ENCODE measurements at regions not wholly inside any gene's neighbourhood (a gene's known extent, or its start where the extent isn't known, plus 50 kb on each side); places are given as distances from the start of the nearest gene placed in this dataset.
"Not testable (repeated sequence)": the region's sequence is repeated elsewhere in the genome, so short reads cannot be mapped to it uniquely, and the experiment has no call there.

- no peaks in the 10 kb centered on the region for H3K4me1 ChIP-seq (ENCODE audit: control insufficient read depth in 5 of 5, insufficient read depth in 5 of 5, low read length in 5 of 5)
- no peaks in the 10 kb centered on the region for H3K36me3 ChIP-seq (ENCODE audit: control insufficient read depth in 4 of 4, insufficient read depth in 4 of 4, low read length in 4 of 4)
- TF ChIP-seq CTCF (IDR thresholded peaks at IDR 0.05; ENCODE audit: control extremely low read depth, extremely low read depth): no peak
- 89 to 94% methylated on average over 6 of the region's 6 CpGs for WGBS, 2 donors
- no peaks in the 10 kb centered on the region for H3K27me3 ChIP-seq (ENCODE audit: control insufficient read depth in 3 of 3, insufficient read depth in 3 of 3, low read length in 2 of 3)
- no peaks in the 10 kb centered on the region for H3K9me3 ChIP-seq (ENCODE audit: control insufficient read depth in 4 of 4, insufficient read depth in 3 of 4, low read length in 3 of 4)
- H3K4me3 ChIP-seq: no peak overlapping the region
- ATAC-seq (ENCODE audit: insufficient read depth, low FRiP score) (no peak), DNase-seq (peak in 2 of 3 donors; percentile 13 to 22)
- H3K9ac ChIP-seq (ENCODE audit: insufficient read depth in 1 of 2, low read length in 2 of 2): no peak overlapping the region
- no peak overlapping the region for H3K27ac ChIP-seq (ENCODE audit: low read depth in 1 of 2, low read length in 1 of 2)
Observed at GRCh38 chr7:32648408-32649156, 153.3 kb downstream of the AVL9 start.

- H3K27me3 ChIP-seq (ENCODE audit: control insufficient read depth in 3 of 3, insufficient read depth in 3 of 3, low read length in 2 of 3); H3K4me1 ChIP-seq (ENCODE audit: control insufficient read depth in 5 of 5, insufficient read depth in 5 of 5, low read length in 5 of 5); ATAC-seq (ENCODE audit: insufficient read depth, low FRiP score); H3K9me3 ChIP-seq (ENCODE audit: control insufficient read depth in 4 of 4, insufficient read depth in 3 of 4, low read length in 3 of 4); DNase-seq; H3K4me3 ChIP-seq; H3K27ac ChIP-seq (ENCODE audit: low read depth in 1 of 2, low read length in 1 of 2); H3K9ac ChIP-seq (ENCODE audit: insufficient read depth in 1 of 2, low read length in 2 of 2); H3K36me3 ChIP-seq (ENCODE audit: control insufficient read depth in 4 of 4, insufficient read depth in 4 of 4, low read length in 4 of 4): not testable (repeated sequence)
- 78 to 89% methylated on average over 2 of the region's 2 CpGs for WGBS, 2 donors
Observed at GRCh38 chr7:32645255-32645654, 150.0 kb downstream of the AVL9 start.

- TF ChIP-seq CTCF (IDR thresholded peaks at IDR 0.05; ENCODE audit: control extremely low read depth, extremely low read depth): no peak
- Histone ChIP-seq H3K4me3 (no peak overlapping the region), H3K27ac (ENCODE audit: low read depth in 1 of 2, low read length in 1 of 2) (no peak overlapping the region), H3K9me3 (ENCODE audit: control insufficient read depth in 4 of 4, insufficient read depth in 3 of 4, low read length in 3 of 4) (no peaks in the 10 kb centered on the region), H3K4me1 (ENCODE audit: control insufficient read depth in 5 of 5, insufficient read depth in 5 of 5, low read length in 5 of 5) (no peaks in the 10 kb centered on the region), H3K9ac (ENCODE audit: insufficient read depth in 1 of 2, low read length in 2 of 2) (no peak overlapping the region), H3K27me3 (ENCODE audit: control insufficient read depth in 3 of 3, insufficient read depth in 3 of 3, low read length in 2 of 3) (no peaks in the 10 kb centered on the region), H3K36me3 (ENCODE audit: control insufficient read depth in 4 of 4, insufficient read depth in 4 of 4, low read length in 4 of 4) (peaks cover 0 to 2% (median 0%) of the 10 kb centered on the region in 4 donors)
- 94 to 97% methylated on average over 5 of the region's 5 CpGs for whole genome bisulfite sequencing, 2 donors
- no peak for DNase-seq
- no peak for ATAC-seq (ENCODE audit: insufficient read depth, low FRiP score)
Observed at GRCh38 chr7:32643194-32643593, 147.9 kb downstream of the AVL9 start.

GRCh38 chr7:32639122-32639521, 143.8 kb downstream of the AVL9 start:
- H3K9me3 ChIP-seq (ENCODE audit: control insufficient read depth in 4 of 4, insufficient read depth in 3 of 4, low read length in 3 of 4): peaks cover 0 to 6% (median 0%) of the 10 kb centered on the region in 4 donors
- H3K27me3 ChIP-seq (ENCODE audit: control insufficient read depth in 3 of 3, insufficient read depth in 3 of 3, low read length in 2 of 3): no peaks in the 10 kb centered on the region
- no peak for ATAC-seq (ENCODE audit: insufficient read depth, low FRiP score)
- H3K4me3 ChIP-seq: no peak overlapping the region
- no peak overlapping the region for H3K9ac ChIP-seq (ENCODE audit: insufficient read depth in 1 of 2, low read length in 2 of 2)
- no peaks in the 10 kb centered on the region for H3K4me1 ChIP-seq (ENCODE audit: control insufficient read depth in 5 of 5, insufficient read depth in 5 of 5, low read length in 5 of 5)
- H3K27ac ChIP-seq (ENCODE audit: low read depth in 1 of 2, low read length in 1 of 2): no peak overlapping the region
- DNase-seq: no peak
- H3K36me3 ChIP-seq (ENCODE audit: control insufficient read depth in 4 of 4, insufficient read depth in 4 of 4, low read length in 4 of 4): peaks cover 0 to 2% (median 0%) of the 10 kb centered on the region in 4 donors
- WGBS, 2 donors: 75 to 89% methylated on average over 3 of the region's 3 CpGs
- TF ChIP-seq CTCF (IDR thresholded peaks at IDR 0.05; ENCODE audit: control extremely low read depth, extremely low read depth): no peak

- H3K36me3 ChIP-seq (ENCODE audit: control insufficient read depth in 4 of 4, insufficient read depth in 4 of 4, low read length in 4 of 4); ATAC-seq (ENCODE audit: insufficient read depth, low FRiP score); H3K9ac ChIP-seq (ENCODE audit: insufficient read depth in 1 of 2, low read length in 2 of 2); H3K9me3 ChIP-seq (ENCODE audit: control insufficient read depth in 4 of 4, insufficient read depth in 3 of 4, low read length in 3 of 4); H3K27me3 ChIP-seq (ENCODE audit: control insufficient read depth in 3 of 3, insufficient read depth in 3 of 3, low read length in 2 of 3); H3K27ac ChIP-seq (ENCODE audit: low read depth in 1 of 2, low read length in 1 of 2); DNase-seq; H3K4me1 ChIP-seq (ENCODE audit: control insufficient read depth in 5 of 5, insufficient read depth in 5 of 5, low read length in 5 of 5); H3K4me3 ChIP-seq: not testable (repeated sequence)
- 28 to 44% methylated on average over 1 of the region's 1 CpG for WGBS, 2 donors
Observed at GRCh38 chr7:32638479-32639121, 143.3 kb downstream of the AVL9 start.
